ENCODE measurements at regions not wholly inside any gene's neighbourhood (a gene's known extent, or its start where the extent isn't known, plus 50 kb on each side); places are given as distances from the start of the nearest gene placed in this dataset.
"Not testable (repeated sequence)": the region's sequence is repeated elsewhere in the genome, so short reads cannot be mapped to it uniquely, and the experiment has no call there.

GRCh38 chr2:38465789-38466127 is 88.7 kb upstream of the ATL2 start:
- no peak overlapping the region for H3K4me3 ChIP-seq (replicated peaks; ENCODE audit: low read depth, low read length)
- peak; percentile 52 for TF ChIP-seq CTCF (IDR thresholded peaks at IDR 0.05; ENCODE audit: low read length, missing control alignments)
- peak; percentile 39 for DNase-seq (ENCODE audit: low read depth)

- TF ChIP-seq CTCF (IDR thresholded peaks at IDR 0.05; ENCODE audit: low read length, missing control alignments): no peak
- no peak overlapping the region for H3K4me3 ChIP-seq (replicated peaks; ENCODE audit: low read depth, low read length)
- DNase-seq (ENCODE audit: low read depth): no peak
Measured at GRCh38 chr2:38464971-38465788, 88.1 kb upstream of the ATL2 start.

- no peak for TF ChIP-seq CTCF (IDR thresholded peaks at IDR 0.05; ENCODE audit: low read length, missing control alignments)
- no peak for DNase-seq (ENCODE audit: low read depth)
- no peak overlapping the region for H3K4me3 ChIP-seq (replicated peaks; ENCODE audit: low read depth, low read length)
Measured at GRCh38 chr2:38463752-38464151, 86.7 kb upstream of the ATL2 start.

- DNase-seq (ENCODE audit: low read depth): peak; percentile 94
- H3K4me3 ChIP-seq (replicated peaks; ENCODE audit: low read depth, low read length): no peak overlapping the region
- TF ChIP-seq CTCF (IDR thresholded peaks at IDR 0.05; ENCODE audit: low read length, missing control alignments): no peak
Measured at GRCh38 chr2:38462121-38462661, 85.1 kb upstream of the ATL2 start.

GRCh38 chr2:38461470-38461869 is 84.4 kb upstream of the ATL2 start:
- no peak for DNase-seq (ENCODE audit: low read depth)
- H3K4me3 ChIP-seq (replicated peaks; ENCODE audit: low read depth, low read length): no peak overlapping the region
- no peak for TF ChIP-seq CTCF (IDR thresholded peaks at IDR 0.05; ENCODE audit: low read length, missing control alignments)

GRCh38 chr2:38460313-38460712 is 83.2 kb upstream of the ATL2 start:
- no peak overlapping the region for H3K4me3 ChIP-seq (replicated peaks; ENCODE audit: low read depth, low read length)
- TF ChIP-seq CTCF (IDR thresholded peaks at IDR 0.05; ENCODE audit: low read length, missing control alignments): no peak
- no peak for DNase-seq (ENCODE audit: low read depth)

- no peak overlapping the region for H3K4me3 ChIP-seq (replicated peaks; ENCODE audit: low read depth, low read length)
- DNase-seq (ENCODE audit: low read depth): no peak
- TF ChIP-seq CTCF (IDR thresholded peaks at IDR 0.05; ENCODE audit: low read length, missing control alignments): no peak
Measured at GRCh38 chr2:38454081-38454480, 77.0 kb upstream of the ATL2 start.

GRCh38 chr2:38451778-38452177 is 74.7 kb upstream of the ATL2 start:
- not testable (repeated sequence) for H3K4me3 ChIP-seq (replicated peaks; ENCODE audit: low read depth, low read length); DNase-seq (ENCODE audit: low read depth)
